ENCODE measurements at regions not wholly inside any gene's neighbourhood (a gene's known extent, or its start where the extent isn't known, plus 50 kb on each side); places are given as distances from the start of the nearest gene placed in this dataset.

DNA sequence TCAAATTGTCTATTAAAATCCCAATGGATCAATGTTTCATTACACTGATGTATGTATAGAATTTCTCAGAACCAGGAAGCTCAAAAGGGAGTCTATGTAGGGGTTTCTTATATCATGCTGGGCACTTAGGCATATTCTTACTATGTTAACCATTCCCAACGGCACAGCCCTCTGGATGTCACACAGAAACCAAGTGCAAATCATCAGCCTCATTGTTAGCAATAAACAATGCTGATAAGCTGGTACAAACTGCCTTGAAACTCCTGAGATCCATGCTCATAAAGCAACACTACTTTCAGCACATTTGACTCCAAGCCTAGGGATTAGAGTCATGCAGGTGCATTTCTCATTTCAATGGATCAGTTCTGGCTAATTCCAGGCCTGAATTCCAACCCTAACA is 730.2 kb upstream of the SLC39A10 start:
- DNase-seq (ENCODE audit: low spot score) = no peak
- no peak overlapping the region for H3K4me3 ChIP-seq (replicated peaks in 1 of 3; ENCODE audit: insufficient read depth in 1 of 3, low read depth in 2 of 3, low read length in 3 of 3)
- TF ChIP-seq GMEB2 (CRISPR knock-in tag; IDR thresholded peaks at IDR 0.05; ENCODE audit: low read depth) (no peak), ZNF30 (CRISPR knock-in tag; IDR thresholded peaks at IDR 0.05) (no peak), ZNF761 (CRISPR knock-in tag; conservative IDR thresholded peaks at IDR 0.05) (no peak), FOXO1 (CRISPR knock-in tag; IDR thresholded peaks at IDR 0.05) (no peak), MZF1 (CRISPR knock-in tag; IDR thresholded peaks at IDR 0.05; ENCODE audit: borderline replicate concordance) (no peak), PAF1 (CRISPR knock-in tag; IDR thresholded peaks at IDR 0.05) (no peak), KDM5B (CRISPR knock-in tag; IDR thresholded peaks at IDR 0.05; ENCODE audit: borderline replicate concordance) (no peak), RNF2 (conservative IDR thresholded peaks at IDR 0.05; ENCODE audit: low read depth) (no peak), ZNF17 (CRISPR knock-in tag; IDR thresholded peaks at IDR 0.05) (no peak), RNF219 (CRISPR knock-in tag; IDR thresholded peaks at IDR 0.05) (no peak), ZNF10 (CRISPR knock-in tag; IDR thresholded peaks at IDR 0.05; ENCODE audit: borderline replicate concordance, low read depth) (no peak)
- TF ChIP-seq, protein P1, sequence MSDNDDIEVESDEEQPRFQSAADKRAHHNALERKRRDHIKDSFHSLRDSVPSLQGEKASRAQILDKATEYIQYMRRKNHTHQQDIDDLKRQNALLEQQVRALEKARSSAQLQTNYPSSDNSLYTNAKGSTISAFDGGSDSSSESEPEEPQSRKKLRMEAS (IDR thresholded peaks at IDR 0.05) = no peak
- H3K27ac ChIP-seq (ENCODE audit: extremely low read length, insufficient read depth, low read length) = no peak overlapping the region
- no TSS peak for BruUV-seq (replicated peaks)
- ATAC-seq = no peak
- ChIA-PET POLR2A (no interaction called here), CTCF (ENCODE audit: low intra/inter-chr PET ratio, low total read pairs) (no interaction called here)
- no peaks in the 10 kb centered on the region for H3K9me3 ChIP-seq (ENCODE audit: low read length)
- WGBS (ENCODE audit: low lambda C conversion rate) = 0% methylated on average over 1 of the region's 1 CpG
- no peaks in the 10 kb centered on the region for H3K4me1 ChIP-seq (ENCODE audit: insufficient read depth, low read length)
- no peak overlapping the region for H3K9ac ChIP-seq (ENCODE audit: insufficient read depth, low read depth, low read length)
- no peaks in the 10 kb centered on the region for H3K79me2 ChIP-seq (ENCODE audit: insufficient read depth, low read length)
- H4K20me1 ChIP-seq (ENCODE audit: insufficient read depth, low read length) = no peaks in the 10 kb centered on the region
- H3K27me3 ChIP-seq (ENCODE audit: control insufficient read depth in 1 of 2, insufficient read depth in 2 of 2, low read length in 2 of 2) = no peaks in the 10 kb centered on the region
- intact Hi-C loops (cut with micrococcal nuclease; ENCODE audit: unreplicated experiment) (no loop called here), in situ Hi-C loops (cut with HindIII; ENCODE audit: extremely low pct_ligation_motif_present, low pct_unique_long_range_greater_than_20kb) (no loop called here)
- H3K4me2 ChIP-seq (ENCODE audit: low read depth, low read length) = no peak overlapping the region
- H3K36me3 ChIP-seq (replicated peaks in 1 of 2; ENCODE audit: control insufficient read depth in 1 of 2, insufficient read depth in 2 of 2, low read length in 2 of 2) = no peaks in the 10 kb centered on the region
- no peak overlapping the region for H2AFZ ChIP-seq (ENCODE audit: low read length)
- FAIRE-seq = no peak
